Upper lobe of left lung (tissue), 4 donors: ENCODE measurements at regions not wholly inside any gene's neighbourhood (a gene's known extent, or its start where the extent isn't known, plus 50 kb on each side); places are given as distances from the start of the nearest gene placed in this dataset.

ENCODE experiments used
- CTCF ChIP-seq, 6 experiments: fragments of 450-650 bp in 4 of 6; fragments of 200-600 bp in 2 of 6; sonication (generic) in 2 of 6; IDR thresholded peaks; one replicate each; pipeline ENCODE4 v1.5.1; 2016 to 2019; ENCODE audit warnings: antibody characterized with exemption in 6 of 6
- EP300 ChIP-seq, 4 donors: sonication (generic); formaldehyde crosslinking; IDR thresholded peaks; one replicate each; pipeline ENCODE4 v1.5.1; 2017; ENCODE audit warnings: antibody characterized with exemption in 4 of 4, control low read depth in 2 of 4
- POLR2A ChIP-seq, 4 donors: fragments of 450-650 bp; IDR thresholded peaks; one replicate each; pipeline ENCODE4 v1.5.1; 2016 to 2017; ENCODE audit warnings: antibody characterized with exemption in 4 of 4, mild to moderate bottlenecking in 2 of 4

DNA sequence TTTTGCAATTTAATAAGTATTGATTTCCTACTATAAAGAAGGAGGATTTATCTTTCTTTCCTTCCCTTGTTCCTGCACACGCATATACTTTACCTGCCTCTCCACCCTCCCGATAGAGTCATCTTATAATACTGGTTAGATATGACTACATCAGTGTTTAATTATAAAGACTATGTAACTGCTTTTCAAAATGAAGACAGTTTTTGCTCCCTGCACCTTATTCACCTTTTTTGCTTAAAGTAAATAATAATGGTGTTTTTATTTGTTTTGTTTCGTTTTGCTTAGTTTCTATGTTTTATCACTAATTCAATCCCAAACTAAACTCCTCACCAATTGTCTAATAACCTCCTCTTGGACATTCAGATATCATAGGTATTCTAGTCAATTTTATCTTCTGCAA lies 101.9 kb upstream of the RORA start:
- TF ChIP-seq CTCF (IDR thresholded peaks at IDR 0.05) (no peak), POLR2A (IDR thresholded peaks at IDR 0.05) (no peak), EP300 (IDR thresholded peaks at IDR 0.05) (no peak)
